Keratinocyte (primary cell): ENCODE measurements at regions not wholly inside any gene's neighbourhood (a gene's known extent, or its start where the extent isn't known, plus 50 kb on each side); places are given as distances from the start of the nearest gene placed in this dataset.

Experiments used
- CTCF ChIP-seq, 3 experiments: IDR thresholded peaks in 1 of 3; conservative IDR thresholded peaks in 1 of 3; optimal IDR thresholded peaks in 1 of 3; 2 replicates in 2 of 3; 3 replicates in 1 of 3; pipeline versions ENCODE3 to v1.5.1; 2011; ENCODE audit warnings: low read length in 3 of 3, mild to moderate bottlenecking in 3 of 3, moderate library complexity in 2 of 3, control low read depth in 1 of 3, inconsistent platforms in 1 of 3; ENCODE audit not compliant: insufficient read depth in 2 of 3; ENCODE audit errors: extremely low read depth in 1 of 3
- EZH2 ChIP-seq: IDR thresholded peaks from one replicate; pipeline ENCODE4 v1.6.1; 2012; ENCODE audit warnings: inconsistent platforms, mild to moderate bottlenecking, low read length, moderate library complexity

GRCh38 chr5:130995851-130996250 is 169.2 kb downstream of the HINT1 start:
- no peak for TF ChIP-seq EZH2
- no peak for TF ChIP-seq CTCF (optimal IDR thresholded peaks at IDR 0.05 in 1 of 3, IDR thresholded peaks at IDR 0.05 in 1 of 3, conservative IDR thresholded peaks at IDR 0.05 in 1 of 3; ENCODE audit: extremely low read depth in 1 of 3, insufficient read depth in 2 of 3, low read length in 3 of 3)
